SH-SY5Y (cell line): ENCODE measurements at regions not wholly inside any gene's neighbourhood (a gene's known extent, or its start where the extent isn't known, plus 50 kb on each side); places are given as distances from the start of the nearest gene placed in this dataset.

Experiments
- GATA2 ChIP-seq: IDR thresholded peaks from 2 replicates; pipeline ENCODE4 v1.6.1; 2011; ENCODE audit warnings: mild to moderate bottlenecking, low read depth, low read length
- GATA3 ChIP-seq: IDR thresholded peaks from 2 replicates; pipeline ENCODE4 v1.6.1; 2011; ENCODE audit warnings: low read depth, mild to moderate bottlenecking, low read length, moderate library complexity

DNA sequence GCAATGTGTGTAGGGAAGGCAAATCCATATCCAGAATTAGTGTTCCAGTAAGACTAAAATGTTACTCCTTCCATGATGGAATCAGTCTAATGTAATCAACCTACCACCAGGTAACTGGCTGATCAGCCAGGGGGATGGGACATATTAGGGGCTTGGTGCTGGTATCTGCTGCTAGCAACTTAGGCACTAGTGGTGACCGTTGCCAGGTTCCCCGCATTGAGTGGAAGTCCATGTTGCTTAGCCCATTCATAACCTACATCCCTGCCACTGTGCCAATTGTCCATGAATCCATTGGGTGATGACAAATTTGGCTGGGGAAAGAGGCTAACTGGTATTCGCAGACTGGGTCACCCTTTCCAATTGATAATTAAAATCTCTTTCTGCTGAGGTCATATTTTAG lies 212.2 kb upstream of the ROBO1 start:
- TF ChIP-seq GATA2 (no peak), GATA3 (no peak)
